Endothelial cell of umbilical vein (primary cell): ENCODE measurements at regions not wholly inside any gene's neighbourhood (a gene's known extent, or its start where the extent isn't known, plus 50 kb on each side); places are given as distances from the start of the nearest gene placed in this dataset.

Source experiments
- BruUV-seq: library from RNA; stranded (reverse); fragments of 400-500 nt; replicated peaks from 2 replicates; lab custom pipeline; 2021; lab: Mats Ljungman, UMichigan
- CTCF ChIA-PET: fragments of 300-600, 350-600 bp; sonication (Branson Sonifier 250); formaldehyde crosslinking; loops from one replicate; lab custom pipeline; 2021; ENCODE audit warnings: antibody characterized with exemption, inconsistent platforms; lab: Charles Lee
- POLR2A ChIA-PET: fragments of 300-600, 350-600 bp; sonication (Branson Sonifier 250); formaldehyde crosslinking; loops from one replicate; lab custom pipeline; 2021; ENCODE audit warnings: antibody characterized with exemption, inconsistent platforms; lab: Charles Lee
- DNase-seq: peaks from one replicate; pipeline ENCODE4 v3.0.0-alpha.2; 2011; ENCODE audit warnings: low read depth, low spot score
- FAIRE-seq: peaks from 2 replicates; lab custom pipeline; 2011; peaks lifted over from hg19 to GRCh38; lab: Jason Lieb, UNC
- H2AFZ ChIP-seq: 2 replicates; pipeline ENCODE4 v1.6.0; 2012; ENCODE audit warnings: low read depth, low read length, control low read depth, inconsistent platforms
- H3K27ac ChIP-seq: 2 replicates; pipeline ENCODE4 v1.5.1; 2011; ENCODE audit warnings: low read depth, mild to moderate bottlenecking, control low read depth, low read length, moderate library complexity; ENCODE audit not compliant: insufficient read depth
- H3K27me3 ChIP-seq, 2 experiments: 2 replicates each; pipeline versions ENCODE4 v1.6.0 to v1.6.1; 2011; ENCODE audit warnings: low read length in 2 of 2, mixed read lengths in 1 of 2; ENCODE audit not compliant: control insufficient read depth in 2 of 2, insufficient read depth in 2 of 2
- H3K36me3 ChIP-seq, 2 experiments: 2 replicates in 1 of 2; 3 replicates in 1 of 2; pipeline ENCODE4 v1.5.1; 2011; ENCODE audit warnings: low read length in 2 of 2, mild to moderate bottlenecking in 1 of 2, moderate library complexity in 1 of 2; ENCODE audit not compliant: control insufficient read depth in 2 of 2, insufficient read depth in 2 of 2; ENCODE audit errors: extremely low read depth in 1 of 2
- H3K4me1 ChIP-seq: 3 replicates; pipeline ENCODE4 v1.5.1; 2011; ENCODE audit warnings: mild to moderate bottlenecking, low read length; ENCODE audit not compliant: control insufficient read depth, insufficient read depth; ENCODE audit errors: extremely low read depth
- H3K4me2 ChIP-seq: 2 replicates; pipeline ENCODE4 v1.6.1; 2011; ENCODE audit warnings: low read length, control low read depth, mixed read lengths; ENCODE audit not compliant: insufficient read depth
- H3K4me3 ChIP-seq, 3 experiments: fragments of 200-600 bp in 1 of 3; sonication (generic), shearing (Covaris generic) in 1 of 3; replicated peaks in 1 of 3; 2 replicates each; pipeline ENCODE4 v1.5.1; 2011 to 2016; ENCODE audit warnings: control low read depth in 3 of 3, low read length in 3 of 3, mild to moderate bottlenecking in 2 of 3, inconsistent platforms in 1 of 3, low read depth in 1 of 3, moderate library complexity in 1 of 3; ENCODE audit not compliant: insufficient read depth in 1 of 3
- H3K79me2 ChIP-seq: 2 replicates; pipeline ENCODE4 v1.6.0; 2012; ENCODE audit warnings: low read length, inconsistent platforms; ENCODE audit not compliant: control insufficient read depth, insufficient read depth
- H3K9ac ChIP-seq: replicated peaks from 2 replicates; pipeline ENCODE3; 2011; ENCODE audit warnings: low read length, control low read depth; ENCODE audit not compliant: insufficient read depth; ENCODE audit errors: extremely low read depth
- H3K9me1 ChIP-seq: replicated peaks from 3 replicates; pipeline ENCODE4 v1.6.0; 2011; ENCODE audit warnings: mild to moderate bottlenecking, low read length; ENCODE audit not compliant: control insufficient read depth, insufficient read depth; ENCODE audit errors: extremely low read depth
- H3K9me3 ChIP-seq: replicated peaks from 2 replicates; pipeline ENCODE4 v1.5.1; 2012; ENCODE audit warnings: low read length, inconsistent platforms; ENCODE audit not compliant: control insufficient read depth, insufficient read depth
- H4K20me1 ChIP-seq: replicated peaks from 2 replicates; pipeline ENCODE3; 2011; ENCODE audit warnings: mild to moderate bottlenecking, low read length; ENCODE audit not compliant: control insufficient read depth, insufficient read depth; ENCODE audit errors: extremely low read depth
- CTCF ChIP-seq, 2 donors: IDR thresholded peaks; 1 replicate in 1 of 2; 2 replicates in 1 of 2; pipeline ENCODE4 v1.5.1; 2011; ENCODE audit warnings: low read length in 2 of 2, mild to moderate bottlenecking in 2 of 2, moderate library complexity in 2 of 2, control low read depth in 1 of 2, inconsistent platforms in 1 of 2, low read depth in 1 of 2; ENCODE audit not compliant: insufficient read depth in 1 of 2; ENCODE audit errors: extremely low read depth in 1 of 2
- EZH2 ChIP-seq: IDR thresholded peaks from 2 replicates; pipeline ENCODE4 v1.6.1; 2012; ENCODE audit warnings: borderline replicate concordance, low read depth, mild to moderate bottlenecking, moderate library complexity, low read length, inconsistent platforms; ENCODE audit not compliant: severe bottlenecking
- FOS ChIP-seq: IDR thresholded peaks from 2 replicates; pipeline ENCODE4 v1.6.1; 2011; ENCODE audit warnings: mild to moderate bottlenecking, low read length, moderate library complexity, borderline replicate concordance; ENCODE audit not compliant: insufficient read depth
- GATA2 ChIP-seq: IDR thresholded peaks from 2 replicates; pipeline ENCODE4 v1.7.0; 2011; ENCODE audit warnings: low read depth, mild to moderate bottlenecking, moderate library complexity, mixed read lengths, low read length; ENCODE audit not compliant: insufficient read length, insufficient read depth
- JUN ChIP-seq: IDR thresholded peaks from 2 replicates; pipeline ENCODE4 v1.6.1; 2011; ENCODE audit warnings: borderline replicate concordance, low read depth; ENCODE audit not compliant: insufficient read length, insufficient read depth
- MAX ChIP-seq: IDR thresholded peaks from 2 replicates; pipeline ENCODE4 v1.6.1; 2011; ENCODE audit not compliant: insufficient read depth, insufficient read length
- MYC ChIP-seq: IDR thresholded peaks from one replicate; pipeline ENCODE4 v1.6.1; 2011; ENCODE audit warnings: mild to moderate bottlenecking, low read depth, low read length
- POLR2A ChIP-seq: IDR thresholded peaks from 2 replicates; pipeline ENCODE4 v1.6.1; 2012; ENCODE audit warnings: low read depth, mild to moderate bottlenecking, control low read depth, low read length
- POLR2AphosphoS5 ChIP-seq: IDR thresholded peaks from 2 replicates; pipeline ENCODE4 v1.6.1; 2012; ENCODE audit warnings: low read depth, mild to moderate bottlenecking, control low read depth, low read length, moderate library complexity; ENCODE audit not compliant: insufficient read depth
- dilution Hi-C: fragments of 300-500 bp; cut with MboI; formaldehyde crosslinking; loops from one replicate; pipeline ENCODE4 v1.15.0; 2019; ENCODE audit warnings: low sequenced_read_pairs; ENCODE audit not compliant: extremely low pct_ligation_motif_present
- intact Hi-C: fragments of 100-400 bp; cut with micrococcal nuclease; formaldehyde crosslinking; loops from one replicate; pipeline ENCODE4 v1.10.0; 2022

- Histone ChIP-seq H3K27ac (no peak overlapping the region), H3K9me1 (no peaks in the 10 kb centered on the region), H3K4me3 (no peak overlapping the region), H3K9ac (no peak overlapping the region), H2AFZ (no peak overlapping the region), H4K20me1 (no peaks in the 10 kb centered on the region), H3K4me1 (peaks cover 7% of the 10 kb centered on the region), H3K36me3 (no peaks in the 10 kb centered on the region), H3K79me2 (no peaks in the 10 kb centered on the region), H3K27me3 (no peaks in the 10 kb centered on the region), H3K9me3 (no peaks in the 10 kb centered on the region), H3K4me2 (no peak overlapping the region)
- DNase-seq (no peak), FAIRE-seq (no peak)
- ChIA-PET POLR2A (no interaction called here), CTCF (interaction anchor here (1.3 to 4.7 kb wide), 3 partner anchors 15 to 139 kb away, joined by 4 to 50 read pairs (median 30); partner anchors contain the start of gene TNFAIP3)
- BruUV-seq: no TSS peak
- TF ChIP-seq POLR2A (no peak), POLR2AphosphoS5 (no peak), EZH2 (no peak), MYC (no peak), GATA2 (no peak), FOS (no peak), CTCF (IDR thresholded peaks at IDR 0.05; ENCODE audit: extremely low read depth in 1 of 2, insufficient read depth in 1 of 2, low read depth in 1 of 2, low read length in 2 of 2) (no peak), JUN (no peak), MAX (no peak)
- dilution Hi-C loops (no loop called here), intact Hi-C loops (loop anchor here (1.0 to 5.0 kb wide), 5 partner anchors 67 to 202 kb away; partner anchors contain the start of gene TNFAIP3)
Measured at GRCh38 chr6:137800762-137801161, 66.3 kb upstream of the TNFAIP3 start.
